Fibroblast of lung (primary cell): ENCODE measurements at regions not wholly inside any gene's neighbourhood (a gene's known extent, or its start where the extent isn't known, plus 50 kb on each side); places are given as distances from the start of the nearest gene placed in this dataset.

ENCODE experiments used
- CTCF ChIP-seq, 2 donors: IDR thresholded peaks in 1 of 2; conservative IDR thresholded peaks in 1 of 2; 1 replicate in 1 of 2; 2 replicates in 1 of 2; pipeline ENCODE4 v1.5.1; 2011 to 2012; ENCODE audit warnings: low read length in 2 of 2, control low read depth in 1 of 2, inconsistent platforms in 1 of 2, low read depth in 1 of 2, mild to moderate bottlenecking in 1 of 2
- EZH2 ChIP-seq: IDR thresholded peaks from 2 replicates; pipeline ENCODE4 v1.5.1; 2012; ENCODE audit warnings: low read length, control low read depth, mild to moderate bottlenecking; ENCODE audit errors: missing control alignments

DNA sequence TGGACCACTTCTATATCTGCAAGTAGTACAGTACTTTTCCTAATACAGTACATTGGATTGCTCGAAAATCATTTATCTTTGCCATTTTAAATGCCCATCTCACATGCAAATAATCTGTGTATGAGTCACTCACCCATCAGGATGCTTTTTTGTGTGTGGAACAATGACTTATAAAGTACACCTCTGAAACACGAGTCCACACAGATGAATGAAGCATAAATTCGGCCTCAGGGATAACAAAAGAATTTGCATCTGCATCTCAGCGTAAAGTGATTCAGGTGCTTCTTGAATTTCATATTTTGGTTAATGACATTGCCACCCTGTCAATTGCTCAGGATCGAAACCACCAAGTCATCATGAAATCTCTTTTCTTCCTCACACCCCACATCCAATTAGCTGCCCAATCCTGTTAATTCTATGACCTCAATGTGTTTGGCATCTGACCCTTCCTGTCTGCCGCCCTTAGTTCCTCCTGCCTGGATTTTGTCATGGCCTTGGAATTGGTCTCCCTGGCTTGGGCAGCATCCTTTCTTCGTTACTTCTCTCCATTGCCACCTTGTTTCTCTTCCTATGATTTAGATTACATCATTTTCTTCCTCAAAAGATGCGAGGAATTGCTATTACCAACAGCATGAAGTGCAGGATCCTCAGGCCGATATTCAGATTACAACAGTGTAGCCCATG, 161.6 kb upstream of the MID1 start:
- TF ChIP-seq CTCF (conservative IDR thresholded peaks at IDR 0.05 in 1 of 2, IDR thresholded peaks at IDR 0.05 in 1 of 2; ENCODE audit: low read depth in 1 of 2, low read length in 2 of 2) (no peak), EZH2 (no peak)
